GM12878 (cell line): ENCODE measurements at regions not wholly inside any gene's neighbourhood (a gene's known extent, or its start where the extent isn't known, plus 50 kb on each side); places are given as distances from the start of the nearest gene placed in this dataset.

ENCODE experiments used
- ATAC-seq: fragments of 200-7000 bp; cut with Tn5 transposase; 3 replicates; pipeline ENCODE4 v1.9.1; 2020; ENCODE audit warnings: mild to moderate bottlenecking, moderate library complexity
- BruUV-seq: library from RNA; stranded (reverse); fragments of 400-500 nt; replicated peaks from 2 replicates; lab custom pipeline; 2021; lab: Mats Ljungman, UMichigan
- CTCF ChIA-PET: fragments of 300-600 bp; sonication (Branson Sonifier 250); formaldehyde crosslinking; extraction: SDS; loops from one replicate; lab custom pipeline; 2021; ENCODE audit warnings: inconsistent platforms; lab: Yijun Ruan, JAX
- POLR2A ChIA-PET: fragments of 350-600 bp; formaldehyde crosslinking; extraction: SDS; loops from one replicate; lab custom pipeline; 2021; ENCODE audit warnings: inconsistent platforms; lab: Charles Lee
- RAD21 ChIA-PET: fragments of 300-600 bp; sonication (Branson Sonifier 250); formaldehyde crosslinking; loops from one replicate; lab custom pipeline; 2023; ENCODE audit warnings: antibody characterized with exemption; ENCODE audit not compliant: unreplicated experiment; lab: Charles Lee
- SMC1A ChIA-PET: fragments of 300-600 bp; sonication (Branson Sonifier 250); formaldehyde crosslinking; loops from one replicate; lab custom pipeline; 2023; ENCODE audit not compliant: unreplicated experiment, uncharacterized antibody; lab: Charles Lee
- DNase-seq: peaks from one replicate; pipeline ENCODE4 v3.0.0-alpha.2; 2011; ENCODE audit warnings: low read depth, low spot score
- FAIRE-seq: peaks from 3 replicates; lab custom pipeline; 2011; peaks lifted over from hg19 to GRCh38; lab: Jason Lieb, UNC
- H2AFZ ChIP-seq: 2 replicates; pipeline ENCODE4 v1.6.0; 2011; ENCODE audit warnings: low read depth, low read length, control low read depth; ENCODE audit not compliant: control insufficient read depth
- H3K27ac ChIP-seq: 2 replicates; pipeline ENCODE4 v1.5.1; 2011; ENCODE audit warnings: control low read depth; ENCODE audit not compliant: control insufficient read depth, insufficient read depth
- H3K27me3 ChIP-seq, 2 experiments: replicated peaks in 1 of 2; 2 replicates each; pipeline versions ENCODE4 v1.6.0 to v1.6.1; 2011; ENCODE audit warnings: low read length in 1 of 2; ENCODE audit not compliant: control insufficient read depth in 2 of 2, insufficient read depth in 2 of 2
- H3K36me3 ChIP-seq, 2 experiments: 2 replicates each; pipeline ENCODE4 v1.5.1; 2011; ENCODE audit warnings: low read length in 1 of 2; ENCODE audit not compliant: control insufficient read depth in 2 of 2, insufficient read depth in 2 of 2
- H3K4me1 ChIP-seq: 2 replicates; pipeline ENCODE4 v1.6.1; 2011; ENCODE audit warnings: mild to moderate bottlenecking, low read length, moderate library complexity, mixed read lengths; ENCODE audit not compliant: control insufficient read depth, insufficient read depth
- H3K4me2 ChIP-seq: 2 replicates; pipeline ENCODE4 v1.6.0; 2011; ENCODE audit warnings: control low read depth; ENCODE audit not compliant: control insufficient read depth, insufficient read depth
- H3K4me3 ChIP-seq: fragments of 200-600 bp; sonication (generic); 2 replicates; pipeline ENCODE4 v1.5.1; 2016
- H3K79me2 ChIP-seq: 2 replicates; pipeline ENCODE4 v1.6.0; 2011; ENCODE audit warnings: low read length; ENCODE audit not compliant: control insufficient read depth, insufficient read depth
- H3K9ac ChIP-seq: 2 replicates; pipeline ENCODE4 v1.8.0; 2011; ENCODE audit warnings: low read length, control low read depth, mixed read lengths; ENCODE audit not compliant: control insufficient read depth, insufficient read depth
- H3K9me3 ChIP-seq: replicated peaks from 3 replicates; pipeline ENCODE4 v1.5.1; 2011; ENCODE audit warnings: mild to moderate bottlenecking, low read length; ENCODE audit not compliant: control insufficient read depth, insufficient read depth
- H4K20me1 ChIP-seq: 2 replicates; pipeline ENCODE4 v1.6.0; 2011; ENCODE audit not compliant: control insufficient read depth, insufficient read depth
- EP300 ChIP-seq, 2 experiments: fragments of 150-350 bp in 1 of 2; IDR thresholded peaks; 2 replicates each; pipeline ENCODE4 v1.6.1; 2011 to 2012; ENCODE audit warnings: low read depth in 2 of 2, low read length in 2 of 2, borderline replicate concordance in 1 of 2, improper control_type of control experiment in 1 of 2, inconsistent platforms in 1 of 2; ENCODE audit not compliant: control insufficient read depth in 1 of 2
- MAX ChIP-seq: IDR thresholded peaks from 2 replicates; pipeline ENCODE4 v1.6.1; 2012; ENCODE audit warnings: low read depth, low read length, improper control_type of control experiment
- MYC ChIP-seq: IDR thresholded peaks from 2 replicates; pipeline ENCODE4 v1.6.1; 2011; ENCODE audit warnings: mild to moderate bottlenecking, low read length, moderate library complexity, inconsistent platforms; ENCODE audit not compliant: insufficient read depth, insufficient replicate concordance, insufficient read length, severe bottlenecking
- NRF1 ChIP-seq: conservative IDR thresholded peaks from 2 replicates; pipeline ENCODE4 v1.6.1; 2011; ENCODE audit warnings: mild to moderate bottlenecking, low read depth, low read length, improper control_type of control experiment
- RAD51 ChIP-seq: fragments of 450-650 bp; IDR thresholded peaks from 2 replicates; pipeline ENCODE4 v1.6.1; 2016; ENCODE audit warnings: moderate library complexity, mild to moderate bottlenecking, inconsistent platforms
- SREBF2 ChIP-seq: IDR thresholded peaks from 2 replicates; pipeline ENCODE4 v1.6.1; 2012; ENCODE audit warnings: mild to moderate bottlenecking, low read length
- ZBTB11 ChIP-seq: fragments of 450-650 bp; formaldehyde crosslinking; IDR thresholded peaks from 2 replicates; pipeline ENCODE4 v1.5.0; 2022; ENCODE audit warnings: mild to moderate bottlenecking, missing genetic modification characterization
- WGBS: methylation state at CpG from one replicate; pipeline ENCODE4 v1.1.6; 2016; ENCODE audit warnings: low lambda C conversion rate; ENCODE audit not compliant: insufficient replicate concordance, insufficient coverage; ENCODE audit errors: missing lambda C conversion rate; 5-methylcytosine and 5-hydroxymethylcytosine counted together
- in situ Hi-C: fragments of 300-500 bp; cut with MboI; formaldehyde crosslinking; loops from 9 replicates; pipeline ENCODE4 v1.14.3; 2018; ENCODE audit warnings: mixed read lengths
- intact Hi-C: fragments of 100-400 bp; cut with micrococcal nuclease; formaldehyde crosslinking; loops from one replicate; pipeline ENCODE4 v1.14.2; 2022; ENCODE audit not compliant: unreplicated experiment
- TF ChIP-seq, protein P1 (sequence below): fragments of 150-350 bp; IDR thresholded peaks from 2 replicates; pipeline ENCODE4 v1.6.1; 2014; ENCODE audit warnings: mild to moderate bottlenecking, low read depth, low read length

GRCh38 chr7:67522504-67522903 lies 525.9 kb downstream of the TYW1 start:
- no peaks in the 10 kb centered on the region for H3K79me2 ChIP-seq
- POLR2A ChIA-PET: no interaction called here
- ATAC-seq: no peak
- intact Hi-C loops (no loop called here), in situ Hi-C loops (no loop called here)
- no peaks in the 10 kb centered on the region for H4K20me1 ChIP-seq
- DNase-seq: no peak
- H3K27ac ChIP-seq: no peak overlapping the region
- H3K4me1 ChIP-seq: no peaks in the 10 kb centered on the region
- H3K36me3 ChIP-seq: no peaks in the 10 kb centered on the region
- H3K9me3 ChIP-seq: no peaks in the 10 kb centered on the region
- H3K4me3 ChIP-seq: no peak overlapping the region
- H3K9ac ChIP-seq: no peak overlapping the region
- H3K4me2 ChIP-seq: no peak overlapping the region
- SMC1A ChIA-PET: interaction anchor here (0.6 kb wide), 1 partner anchor 522 kb away, joined by 3 read pairs; no protein-coding TSS in a partner anchor
- no TSS peak for BruUV-seq
- H2AFZ ChIP-seq: no peak overlapping the region
- no peak for FAIRE-seq
- 0% methylated on average over 3 of the region's 3 CpGs for WGBS
- H3K27me3 ChIP-seq: no peaks in the 10 kb centered on the region
- no peak for TF ChIP-seq MYC
- TF ChIP-seq, protein P1, sequence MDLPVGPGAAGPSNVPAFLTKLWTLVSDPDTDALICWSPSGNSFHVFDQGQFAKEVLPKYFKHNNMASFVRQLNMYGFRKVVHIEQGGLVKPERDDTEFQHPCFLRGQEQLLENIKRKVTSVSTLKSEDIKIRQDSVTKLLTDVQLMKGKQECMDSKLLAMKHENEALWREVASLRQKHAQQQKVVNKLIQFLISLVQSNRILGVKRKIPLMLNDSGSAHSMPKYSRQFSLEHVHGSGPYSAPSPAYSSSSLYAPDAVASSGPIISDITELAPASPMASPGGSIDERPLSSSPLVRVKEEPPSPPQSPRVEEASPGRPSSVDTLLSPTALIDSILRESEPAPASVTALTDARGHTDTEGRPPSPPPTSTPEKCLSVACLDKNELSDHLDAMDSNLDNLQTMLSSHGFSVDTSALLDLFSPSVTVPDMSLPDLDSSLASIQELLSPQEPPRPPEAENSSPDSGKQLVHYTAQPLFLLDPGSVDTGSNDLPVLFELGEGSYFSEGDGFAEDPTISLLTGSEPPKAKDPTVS: no peak
- TF ChIP-seq ZBTB11 (CRISPR knock-in tag): no peak
- TF ChIP-seq RAD51: no peak
- TF ChIP-seq EP300 (IDR thresholded peaks at IDR 0.05; ENCODE audit: borderline replicate concordance in 1 of 2, control insufficient read depth in 1 of 2, low read depth in 2 of 2, low read length in 2 of 2): no peak
- no peak for TF ChIP-seq MAX
- no peak for TF ChIP-seq NRF1
- TF ChIP-seq SREBF2: no peak
- CTCF ChIA-PET: no interaction called here
- RAD21 ChIA-PET: no interaction called here
